ENCODE measurements at regions not wholly inside any gene's neighbourhood (a gene's known extent, or its start where the extent isn't known, plus 50 kb on each side); places are given as distances from the start of the nearest gene placed in this dataset.

DNA sequence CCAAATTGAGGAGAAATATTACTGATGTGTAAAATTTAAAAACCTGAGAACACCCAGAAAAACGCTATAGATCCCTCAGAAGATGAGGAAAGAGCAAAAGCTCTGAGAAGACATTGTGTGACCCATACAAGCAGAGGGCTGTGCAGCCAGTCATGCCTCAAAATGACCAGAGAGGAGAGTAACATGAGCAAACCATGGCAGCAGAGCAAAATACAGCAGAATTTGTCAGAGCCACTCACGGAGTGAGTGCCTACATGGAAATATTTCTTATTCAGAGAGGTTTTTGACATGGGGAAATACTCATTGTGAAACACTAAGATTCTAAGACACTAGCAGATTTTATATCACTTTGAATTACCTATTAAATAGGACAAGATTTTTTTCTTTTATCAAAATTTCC lies 96.8 kb upstream of the DNAJC10 start:
- TF ChIP-seq POLR2A (IDR thresholded peaks at IDR 0.05) (no peak), CTCF (IDR thresholded peaks at IDR 0.05) (no peak)

Data from sigmoid colon (tissue), 3 donors.